Neural crest cell (in vitro differentiated cells): ENCODE measurements at regions not wholly inside any gene's neighbourhood (a gene's known extent, or its start where the extent isn't known, plus 50 kb on each side); places are given as distances from the start of the nearest gene placed in this dataset.
"Not testable (repeated sequence)": the region's sequence is repeated elsewhere in the genome, so short reads cannot be mapped to it uniquely, and the experiment has no call there.

ENCODE experiments used
- DNase-seq: peaks from one replicate; pipeline ENCODE4 v3.0.0; 2021; ENCODE audit warnings: low read depth, mixed read lengths, low spot score
- H3K27ac Mint-ChIP-seq: one replicate; pipeline ENCODE4 v1.8.0; 2021; ENCODE audit warnings: mild to moderate bottlenecking, mixed read lengths; ENCODE audit not compliant: unreplicated experiment
- H3K27me3 Mint-ChIP-seq: 2 replicates; pipeline ENCODE4 v1.8.0; 2021; ENCODE audit warnings: low read depth, mild to moderate bottlenecking, mixed read lengths
- H3K36me3 Mint-ChIP-seq: 2 replicates; pipeline ENCODE4 v1.8.0; 2021; ENCODE audit warnings: low read depth, mild to moderate bottlenecking, mixed read lengths
- H3K4me1 Mint-ChIP-seq: 2 replicates; pipeline ENCODE4 v1.8.0; 2021; ENCODE audit warnings: mixed read lengths
- H3K4me3 Mint-ChIP-seq: one replicate; pipeline ENCODE4 v1.8.0; 2021; ENCODE audit warnings: mild to moderate bottlenecking, mixed read lengths
- H3K9me3 Mint-ChIP-seq: 2 replicates; pipeline ENCODE4 v1.8.0; 2021; ENCODE audit warnings: mixed read lengths
- CTCF ChIP-seq: fragments of 200-600 bp; sonication (generic); conservative IDR thresholded peaks from 2 replicates; pipeline ENCODE4 v1.5.0; 2021; ENCODE audit warnings: antibody characterized with exemption, mild to moderate bottlenecking

- Mint-ChIP-seq H3K36me3 (peaks cover 3% of the 10 kb centered on the region), H3K27me3 (peaks cover 15% of the 10 kb centered on the region), H3K27ac (no peak overlapping the region), H3K4me3 (no peak overlapping the region), H3K4me1 (no peaks in the 10 kb centered on the region), H3K9me3 (peaks cover 12% of the 10 kb centered on the region)
- no peak for TF ChIP-seq CTCF
- no peak for DNase-seq
These were observed 165.9 kb downstream of the HLX start for GRCh38 chr1:221045151-221045550.

GRCh38 chr1:221045842-221046831, 166.9 kb downstream of the HLX start:
- H3K9me3 Mint-ChIP-seq = peaks cover 15% of the 10 kb centered on the region
- no peak overlapping the region for H3K27ac Mint-ChIP-seq
- H3K4me3 Mint-ChIP-seq = no peak overlapping the region
- peaks cover 6% of the 10 kb centered on the region for H3K36me3 Mint-ChIP-seq
- DNase-seq = no peak
- no peak for TF ChIP-seq CTCF
- H3K27me3 Mint-ChIP-seq = peaks cover 19% of the 10 kb centered on the region
- no peaks in the 10 kb centered on the region for H3K4me1 Mint-ChIP-seq

- DNase-seq, H3K4me3 Mint-ChIP-seq, H3K4me1 Mint-ChIP-seq, H3K27ac Mint-ChIP-seq, H3K36me3 Mint-ChIP-seq: not testable (repeated sequence)
- peaks cover 22% of the 10 kb centered on the region for H3K9me3 Mint-ChIP-seq
- peaks cover 33% of the 10 kb centered on the region for H3K27me3 Mint-ChIP-seq
These were observed 172.1 kb downstream of the HLX start for GRCh38 chr1:221051391-221051790.

- peaks cover 29% of the 10 kb centered on the region for H3K27me3 Mint-ChIP-seq
- no peaks in the 10 kb centered on the region for H3K4me1 Mint-ChIP-seq
- no peak for DNase-seq
- no peak overlapping the region for H3K27ac Mint-ChIP-seq
- no peak overlapping the region for H3K4me3 Mint-ChIP-seq
- H3K36me3 Mint-ChIP-seq = peaks cover 6% of the 10 kb centered on the region
- H3K9me3 Mint-ChIP-seq = peaks cover 18% of the 10 kb centered on the region
- no peak for TF ChIP-seq CTCF
These were observed 174.6 kb downstream of the HLX start for GRCh38 chr1:221053889-221054288.

DNA sequence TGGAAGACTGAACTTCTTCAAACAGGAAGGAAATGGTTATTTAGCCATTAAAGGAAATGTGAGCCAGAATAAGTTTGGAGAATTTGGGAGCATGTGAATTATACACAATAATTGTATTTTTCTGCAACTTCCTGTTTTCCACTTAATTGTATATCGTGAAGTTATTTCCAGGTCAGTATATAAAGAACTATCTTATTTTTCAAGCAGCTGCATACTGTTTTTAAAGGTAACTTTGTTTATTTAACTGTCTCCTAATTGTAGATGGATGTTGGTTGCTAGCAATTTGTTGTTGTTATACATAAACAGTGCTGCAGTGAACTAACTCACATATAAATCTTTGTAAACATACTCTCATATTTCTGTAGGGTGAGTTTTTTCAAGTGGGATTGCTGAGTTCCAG, 180.3 kb downstream of the HLX start:
- no peak for TF ChIP-seq CTCF
- Mint-ChIP-seq H3K9me3 (peaks cover 2% of the 10 kb centered on the region), H3K4me1 (no peaks in the 10 kb centered on the region), H3K27ac (no peak overlapping the region), H3K4me3 (no peak overlapping the region), H3K36me3 (no peaks in the 10 kb centered on the region), H3K27me3 (peaks cover 14% of the 10 kb centered on the region)
- no peak for DNase-seq

DNA sequence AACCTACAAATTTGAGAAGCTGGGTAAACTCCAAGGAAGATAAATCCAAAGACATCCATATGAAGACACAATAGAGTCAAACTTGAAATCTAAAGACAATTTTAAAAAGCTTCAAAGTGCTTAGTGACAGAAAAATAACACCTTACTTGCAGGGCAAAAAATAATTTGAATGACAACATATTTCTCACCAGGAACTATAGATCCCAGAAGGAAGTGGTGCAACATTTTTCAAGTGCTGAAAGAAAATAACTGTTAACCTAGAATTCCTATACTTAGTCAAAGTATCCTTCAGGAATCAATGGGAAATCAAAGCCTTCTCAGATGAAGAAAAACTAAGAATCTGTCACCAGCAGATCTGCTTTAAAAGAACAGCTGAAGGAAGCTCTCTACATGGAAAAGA, 184.4 kb downstream of the HLX start:
- no peak overlapping the region for H3K4me3 Mint-ChIP-seq
- H3K9me3 Mint-ChIP-seq = peaks cover 2% of the 10 kb centered on the region
- peaks cover 24% of the 10 kb centered on the region for H3K27me3 Mint-ChIP-seq
- H3K4me1 Mint-ChIP-seq = no peaks in the 10 kb centered on the region
- H3K36me3 Mint-ChIP-seq = no peaks in the 10 kb centered on the region
- DNase-seq = no peak
- H3K27ac Mint-ChIP-seq = no peak overlapping the region
- no peak for TF ChIP-seq CTCF
